Progenitor cell of endocrine pancreas (in vitro differentiated cells): ENCODE measurements at regions not wholly inside any gene's neighbourhood (a gene's known extent, or its start where the extent isn't known, plus 50 kb on each side); places are given as distances from the start of the nearest gene placed in this dataset.

Source experiments
- DNase-seq: peaks from one replicate; pipeline ENCODE4 v3.0.0; 2021; ENCODE audit warnings: low spot score; ENCODE audit not compliant: unreplicated experiment
- H3K27ac Mint-ChIP-seq: 2 replicates; pipeline ENCODE4 v1.8.0; 2021; ENCODE audit warnings: mild to moderate bottlenecking, moderate library complexity, mixed read lengths
- H3K27me3 Mint-ChIP-seq: 2 replicates; pipeline ENCODE4 v1.8.0; 2021; ENCODE audit warnings: mixed read lengths
- H3K36me3 Mint-ChIP-seq: 2 replicates; pipeline ENCODE4 v1.8.0; 2022; ENCODE audit warnings: mixed read lengths; ENCODE audit not compliant: insufficient read depth
- H3K4me1 Mint-ChIP-seq: 2 replicates; pipeline ENCODE4 v1.8.0; 2021; ENCODE audit warnings: low read depth, mixed read lengths
- H3K4me3 Mint-ChIP-seq: 2 replicates; pipeline ENCODE4 v1.8.0; 2021; ENCODE audit warnings: low read depth, mild to moderate bottlenecking, moderate library complexity, mixed read lengths
- H3K9me3 Mint-ChIP-seq: 2 replicates; pipeline ENCODE4 v1.8.0; 2021; ENCODE audit warnings: low read depth, mixed read lengths
- CTCF ChIP-seq: fragments of 200-600 bp; sonication (generic); IDR thresholded peaks from one replicate; pipeline ENCODE4 v1.5.0; 2021; ENCODE audit warnings: antibody characterized with exemption, mild to moderate bottlenecking; ENCODE audit not compliant: unreplicated experiment

GRCh38 chr21:43291347-43291950, 122.6 kb downstream of the CRYAA start:
- Mint-ChIP-seq H3K4me1 (peaks cover 19% of the 10 kb centered on the region), H3K9me3 (peaks cover 3% of the 10 kb centered on the region), H3K4me3 (no peak overlapping the region)

GRCh38 chr21:43290421-43291346, 121.9 kb downstream of the CRYAA start:
- no peak overlapping the region for H3K4me3 Mint-ChIP-seq
- no peak for DNase-seq
- H3K4me1 Mint-ChIP-seq: peaks cover 19% of the 10 kb centered on the region
- no peaks in the 10 kb centered on the region for H3K36me3 Mint-ChIP-seq
- H3K27ac Mint-ChIP-seq: no peak overlapping the region
- TF ChIP-seq CTCF: no peak
- peaks cover 2% of the 10 kb centered on the region for H3K9me3 Mint-ChIP-seq
- H3K27me3 Mint-ChIP-seq: peaks cover 5% of the 10 kb centered on the region

More at GRCh38 chr21:43291347-43291950, 122.6 kb downstream of the CRYAA start:
- no peaks in the 10 kb centered on the region for H3K36me3 Mint-ChIP-seq
- no peak for DNase-seq
- peaks cover 5% of the 10 kb centered on the region for H3K27me3 Mint-ChIP-seq
- no peak for TF ChIP-seq CTCF
- no peak overlapping the region for H3K27ac Mint-ChIP-seq

GRCh38 chr21:43289966-43290365, 121.2 kb downstream of the CRYAA start:
- Mint-ChIP-seq H3K4me3 (no peak overlapping the region), H3K36me3 (no peaks in the 10 kb centered on the region), H3K9me3 (no peaks in the 10 kb centered on the region), H3K27ac (no peak overlapping the region), H3K4me1 (peaks cover 19% of the 10 kb centered on the region), H3K27me3 (peaks cover 5% of the 10 kb centered on the region)
- no peak for DNase-seq
- TF ChIP-seq CTCF: no peak

GRCh38 chr21:43289442-43289841, 120.6 kb downstream of the CRYAA start:
- Mint-ChIP-seq H3K27ac (no peak overlapping the region), H3K4me3 (no peak overlapping the region), H3K9me3 (no peaks in the 10 kb centered on the region), H3K27me3 (peaks cover 5% of the 10 kb centered on the region), H3K4me1 (peaks cover 15% of the 10 kb centered on the region), H3K36me3 (no peaks in the 10 kb centered on the region)
- DNase-seq: no peak
- TF ChIP-seq CTCF: no peak

GRCh38 chr21:43287795-43288755, 119.3 kb downstream of the CRYAA start:
- TF ChIP-seq CTCF: no peak
- DNase-seq: no peak
- peak overlapping the region; percentile 2 for H3K27ac Mint-ChIP-seq
- H3K4me3 Mint-ChIP-seq: no peak overlapping the region
- no peaks in the 10 kb centered on the region for H3K36me3 Mint-ChIP-seq
- H3K4me1 Mint-ChIP-seq: peaks cover 15% of the 10 kb centered on the region
- no peaks in the 10 kb centered on the region for H3K9me3 Mint-ChIP-seq
- no peaks in the 10 kb centered on the region for H3K27me3 Mint-ChIP-seq
